RPMI7951 (cell line): ENCODE measurements at regions not wholly inside any gene's neighbourhood (a gene's known extent, or its start where the extent isn't known, plus 50 kb on each side); places are given as distances from the start of the nearest gene placed in this dataset.
"Not testable (repeated sequence)": the region's sequence is repeated elsewhere in the genome, so short reads cannot be mapped to it uniquely, and the experiment has no call there.

Experiments used
- DNase-seq: peaks from one replicate; pipeline ENCODE4 v3.0.0-alpha.2; 2012; ENCODE audit warnings: low read depth

GRCh38 chr3:137438561-137438960 lies 325.6 kb upstream of the SOX14 start:
- no peak for DNase-seq

- no peak for DNase-seq
Observed at GRCh38 chr3:137460944-137461343, 303.2 kb upstream of the SOX14 start.

- DNase-seq = no peak
Observed at GRCh38 chr3:137463131-137463530, 301.0 kb upstream of the SOX14 start.

- no peak for DNase-seq
Observed at GRCh38 chr3:137464341-137464740, 299.8 kb upstream of the SOX14 start.

- no peak for DNase-seq
Observed at GRCh38 chr3:137468446-137468845, 295.7 kb upstream of the SOX14 start.

GRCh38 chr3:137469263-137469662 lies 294.9 kb upstream of the SOX14 start:
- no peak for DNase-seq

GRCh38 chr3:137471130-137471529 lies 293.0 kb upstream of the SOX14 start:
- DNase-seq = no peak

- DNase-seq = no peak
Observed at GRCh38 chr3:137471558-137472204, 292.4 kb upstream of the SOX14 start.

- no peak for DNase-seq
Observed at GRCh38 chr3:137477614-137478013, 286.5 kb upstream of the SOX14 start.

- DNase-seq = no peak
Observed at GRCh38 chr3:137509354-137510045, 254.6 kb upstream of the SOX14 start.

- no peak for DNase-seq
Observed at GRCh38 chr3:137511655-137512054, 252.5 kb upstream of the SOX14 start.

GRCh38 chr3:137514853-137515252 lies 249.3 kb upstream of the SOX14 start:
- DNase-seq = no peak

GRCh38 chr3:137519602-137520001 lies 244.5 kb upstream of the SOX14 start:
- no peak for DNase-seq

- no peak for DNase-seq
Observed at GRCh38 chr3:137524751-137525150, 239.4 kb upstream of the SOX14 start.

- no peak for DNase-seq
Observed at GRCh38 chr3:137525471-137525870, 238.6 kb upstream of the SOX14 start.

- DNase-seq = no peak
Observed at GRCh38 chr3:137542049-137542448, 222.1 kb upstream of the SOX14 start.

- DNase-seq = no peak
Observed at GRCh38 chr3:137554242-137554641, 209.9 kb upstream of the SOX14 start.

- no peak for DNase-seq
Observed at GRCh38 chr3:137568880-137569279, 195.2 kb upstream of the SOX14 start.

- no peak for DNase-seq
Observed at GRCh38 chr3:137572931-137573330, 191.2 kb upstream of the SOX14 start.

- no peak for DNase-seq
Observed at GRCh38 chr3:137582484-137582883, 181.6 kb upstream of the SOX14 start.

- no peak for DNase-seq
Observed at GRCh38 chr3:137583256-137583655, 180.9 kb upstream of the SOX14 start.

GRCh38 chr3:137588871-137589270 lies 175.2 kb upstream of the SOX14 start:
- DNase-seq = no peak

GRCh38 chr3:137595415-137595814 lies 168.7 kb upstream of the SOX14 start:
- not testable (repeated sequence) for DNase-seq

GRCh38 chr3:137610723-137611122 lies 153.4 kb upstream of the SOX14 start:
- no peak for DNase-seq
